ENCODE measurements at regions not wholly inside any gene's neighbourhood (a gene's known extent, or its start where the extent isn't known, plus 50 kb on each side); places are given as distances from the start of the nearest gene placed in this dataset.

DNA sequence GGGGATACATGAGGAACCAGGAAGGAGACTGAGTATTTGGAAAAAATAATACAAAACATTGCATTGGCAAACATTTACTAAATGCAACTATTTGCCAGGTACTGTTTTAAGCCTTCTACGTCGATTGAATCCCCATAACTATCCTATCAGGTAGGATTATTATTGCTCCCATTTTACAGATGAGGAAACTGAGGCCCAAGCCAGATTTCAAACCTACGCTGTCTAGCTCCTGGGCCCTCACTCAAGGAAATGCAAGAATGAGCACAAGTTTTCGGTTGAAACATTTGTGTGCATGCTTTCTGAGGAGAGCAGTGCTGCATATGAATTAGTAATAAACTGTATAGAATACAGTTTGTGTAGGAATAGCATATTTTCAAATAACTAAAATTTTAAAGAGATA, 206.7 kb downstream of the CEP135 start:
- no peaks in the 10 kb centered on the region for H3K27me3 ChIP-seq
- H3K9me3 ChIP-seq = no peaks in the 10 kb centered on the region
- H3K36me3 ChIP-seq = no peaks in the 10 kb centered on the region
- no peak overlapping the region for H3K4me3 ChIP-seq
- TF ChIP-seq, protein P1, sequence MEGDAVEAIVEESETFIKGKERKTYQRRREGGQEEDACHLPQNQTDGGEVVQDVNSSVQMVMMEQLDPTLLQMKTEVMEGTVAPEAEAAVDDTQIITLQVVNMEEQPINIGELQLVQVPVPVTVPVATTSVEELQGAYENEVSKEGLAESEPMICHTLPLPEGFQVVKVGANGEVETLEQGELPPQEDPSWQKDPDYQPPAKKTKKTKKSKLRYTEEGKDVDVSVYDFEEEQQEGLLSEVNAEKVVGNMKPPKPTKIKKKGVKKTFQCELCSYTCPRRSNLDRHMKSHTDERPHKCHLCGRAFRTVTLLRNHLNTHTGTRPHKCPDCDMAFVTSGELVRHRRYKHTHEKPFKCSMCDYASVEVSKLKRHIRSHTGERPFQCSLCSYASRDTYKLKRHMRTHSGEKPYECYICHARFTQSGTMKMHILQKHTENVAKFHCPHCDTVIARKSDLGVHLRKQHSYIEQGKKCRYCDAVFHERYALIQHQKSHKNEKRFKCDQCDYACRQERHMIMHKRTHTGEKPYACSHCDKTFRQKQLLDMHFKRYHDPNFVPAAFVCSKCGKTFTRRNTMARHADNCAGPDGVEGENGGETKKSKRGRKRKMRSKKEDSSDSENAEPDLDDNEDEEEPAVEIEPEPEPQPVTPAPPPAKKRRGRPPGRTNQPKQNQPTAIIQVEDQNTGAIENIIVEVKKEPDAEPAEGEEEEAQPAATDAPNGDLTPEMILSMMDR (IDR thresholded peaks at IDR 0.05) = no peak
- no peak for TF ChIP-seq POLR2A (IDR thresholded peaks at IDR 0.05)
- TF ChIP-seq POLR2AphosphoS5 (IDR thresholded peaks at IDR 0.05) = no peak
- H3K27ac ChIP-seq = no peak overlapping the region
- H3K4me1 ChIP-seq = no peaks in the 10 kb centered on the region
- DNase-seq (ENCODE audit: low spot score in 2 of 2) = no peak
- intact Hi-C loops (cut with DNase I; ENCODE audit: low total_unique reads) = no loop called here

GRCh38 chr4:56149591-56149990, 200.8 kb downstream of the CEP135 start:
- no peaks in the 10 kb centered on the region for H3K9me3 ChIP-seq
- no peak for TF ChIP-seq POLR2A (IDR thresholded peaks at IDR 0.05)
- TF ChIP-seq, protein P1 (IDR thresholded peaks at IDR 0.05) = no peak
- H3K27ac ChIP-seq = no peak overlapping the region
- no peaks in the 10 kb centered on the region for H3K4me1 ChIP-seq
- intact Hi-C loops (cut with DNase I; ENCODE audit: low total_unique reads) = no loop called here
- H3K4me3 ChIP-seq = no peak overlapping the region
- no peaks in the 10 kb centered on the region for H3K36me3 ChIP-seq
- no peaks in the 10 kb centered on the region for H3K27me3 ChIP-seq
- DNase-seq (ENCODE audit: low spot score in 2 of 2) = no peak

- Histone ChIP-seq H3K4me1 (no peaks in the 10 kb centered on the region), H3K27ac (no peak overlapping the region), H3K36me3 (no peaks in the 10 kb centered on the region), H3K4me3 (no peak overlapping the region), H3K27me3 (no peaks in the 10 kb centered on the region), H3K9me3 (no peaks in the 10 kb centered on the region)
- no peak for DNase-seq (ENCODE audit: low spot score in 2 of 2)
- intact Hi-C loops (cut with DNase I; ENCODE audit: low total_unique reads) = no loop called here
- TF ChIP-seq POLR2AphosphoS5 (IDR thresholded peaks at IDR 0.05) (no peak), POLR2A (IDR thresholded peaks at IDR 0.05) (no peak)
- TF ChIP-seq, protein P1 (IDR thresholded peaks at IDR 0.05) = no peak
These were observed 199.7 kb downstream of the CEP135 start for GRCh38 chr4:56148428-56148827.

DNA sequence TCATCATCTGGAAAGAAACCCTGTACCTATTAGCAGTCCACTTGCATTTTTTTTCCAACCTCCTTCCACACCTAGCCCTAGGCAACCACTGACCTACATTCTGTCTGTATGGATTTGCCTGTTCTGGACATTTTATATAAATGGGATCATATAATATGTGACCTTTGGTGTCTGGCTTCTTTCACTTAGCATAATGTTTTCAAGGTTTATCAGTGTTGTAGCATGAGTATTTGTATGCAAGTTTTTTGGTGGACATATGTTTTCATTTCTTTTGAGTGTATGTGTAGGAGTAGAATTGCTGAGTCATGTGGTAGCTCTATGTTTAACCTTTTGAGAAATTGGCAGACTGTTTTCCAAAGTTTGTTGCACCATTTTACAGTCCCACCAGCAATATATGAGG, 198.6 kb downstream of the CEP135 start:
- no peak overlapping the region for H3K27ac ChIP-seq

GRCh38 chr4:56146956-56147355, 198.2 kb downstream of the CEP135 start:
- H3K4me3 ChIP-seq = no peak overlapping the region
- intact Hi-C loops (cut with DNase I; ENCODE audit: low total_unique reads) = no loop called here
- H3K9me3 ChIP-seq = no peaks in the 10 kb centered on the region
- H3K4me1 ChIP-seq = no peaks in the 10 kb centered on the region
- no peaks in the 10 kb centered on the region for H3K27me3 ChIP-seq
- no peak overlapping the region for H3K27ac ChIP-seq
- no peak for DNase-seq (ENCODE audit: low spot score in 2 of 2)
- TF ChIP-seq POLR2A (IDR thresholded peaks at IDR 0.05) (no peak), POLR2AphosphoS5 (IDR thresholded peaks at IDR 0.05) (no peak)
- TF ChIP-seq, protein P1 (IDR thresholded peaks at IDR 0.05) = no peak
- no peaks in the 10 kb centered on the region for H3K36me3 ChIP-seq

More for the DNA sequence above, 198.6 kb downstream of the CEP135 start:
- Histone ChIP-seq H3K36me3 (no peaks in the 10 kb centered on the region), H3K4me3 (no peak overlapping the region), H3K27me3 (no peaks in the 10 kb centered on the region), H3K4me1 (no peaks in the 10 kb centered on the region), H3K9me3 (no peaks in the 10 kb centered on the region)
- TF ChIP-seq POLR2AphosphoS5 (IDR thresholded peaks at IDR 0.05) = no peak
- no peak for TF ChIP-seq POLR2A (IDR thresholded peaks at IDR 0.05)
- TF ChIP-seq, protein P1 (IDR thresholded peaks at IDR 0.05) = no peak
- no peak for DNase-seq (ENCODE audit: low spot score in 2 of 2)
- intact Hi-C loops (cut with DNase I; ENCODE audit: low total_unique reads) = no loop called here
